HCT116 (cell line): ENCODE measurements at regions not wholly inside any gene's neighbourhood (a gene's known extent, or its start where the extent isn't known, plus 50 kb on each side); places are given as distances from the start of the nearest gene placed in this dataset.
"Not testable (repeated sequence)": the region's sequence is repeated elsewhere in the genome, so short reads cannot be mapped to it uniquely, and the experiment has no call there.

Source experiments
- ATAC-seq: fragments of 200-7000 bp; cut with Tn5 transposase; 2 replicates; pipeline ENCODE4 v1.9.1; 2020; ENCODE audit warnings: mild to moderate bottlenecking, moderate library complexity
- BruUV-seq: library from RNA; stranded (reverse); fragments of 400-500 nt; replicated peaks from 2 replicates; lab custom pipeline; 2021; lab: Mats Ljungman, UMichigan
- CTCF ChIA-PET: fragments of 300-600 bp; sonication (Branson Sonifier 250); formaldehyde crosslinking; loops from one replicate; lab custom pipeline; 2021; ENCODE audit warnings: antibody characterized with exemption; lab: Charles Lee
- POLR2A ChIA-PET: fragments of 300-600, 350-600 bp; sonication (Branson Sonifier 250); formaldehyde crosslinking; loops from one replicate; lab custom pipeline; 2021; ENCODE audit warnings: antibody characterized with exemption; lab: Charles Lee
- RAD21 ChIA-PET, 2 experiments: fragments of 300-600 bp; sonication (Branson Sonifier 250); formaldehyde crosslinking; loops; one replicate each; lab custom pipeline; 2023; ENCODE audit warnings: low total read pairs in 2 of 2; ENCODE audit not compliant: uncharacterized antibody in 2 of 2, unreplicated experiment in 2 of 2, low non-redundant PET in 1 of 2; lab: Charles Lee
- DNase-seq: peaks from one replicate; pipeline ENCODE4 v3.0.0-alpha.2; 2010; ENCODE audit warnings: low read depth, low spot score
- H2AFZ ChIP-seq: fragments of 200-600 bp; shearing (Covaris generic), sonication (generic); 2 replicates; pipeline ENCODE4 v1.6.1; 2017; ENCODE audit warnings: low read depth, mixed run types, mixed read lengths, antibody characterized with exemption, low read length; ENCODE audit not compliant: poor library complexity, severe bottlenecking
- H3K27ac ChIP-seq: 2 replicates; pipeline ENCODE4 v1.5.1; 2012; ENCODE audit warnings: low read depth, low read length
- H3K27me3 ChIP-seq: fragments of 200-600 bp; sonication (generic); 2 replicates; pipeline ENCODE4 v1.6.1; 2016; ENCODE audit warnings: mixed run types, low read length, mixed read lengths; ENCODE audit not compliant: insufficient read depth
- H3K36me3 ChIP-seq, 2 experiments: fragments of 200-500 bp in 1 of 2; fragments of 200-600 bp in 1 of 2; sonication (Bioruptor generic) in 1 of 2; sonication (generic) in 1 of 2; 2 replicates each; pipeline versions ENCODE4 v1.5.1 to v1.6.1; 2014 to 2016; ENCODE audit warnings: low read length in 2 of 2, inconsistent platforms in 1 of 2, mixed read lengths in 1 of 2, mixed run types in 1 of 2; ENCODE audit not compliant: insufficient read depth in 2 of 2, control insufficient read depth in 1 of 2
- H3K4me1 ChIP-seq, 2 experiments: fragments of 200-600 bp in 1 of 2; sonication (generic) in 1 of 2; 2 replicates each; pipeline versions ENCODE4 v1.5.1 to v1.6.1; 2012 to 2017; ENCODE audit warnings: low read length in 2 of 2, inconsistent platforms in 1 of 2, mild to moderate bottlenecking in 1 of 2, mixed read lengths in 1 of 2, mixed run types in 1 of 2, moderate library complexity in 1 of 2; ENCODE audit not compliant: insufficient read depth in 2 of 2, control insufficient read depth in 1 of 2
- H3K4me2 ChIP-seq: fragments of 200-600 bp; sonication (generic); 2 replicates; pipeline ENCODE4 v1.6.1; 2017; ENCODE audit warnings: mixed run types, low read length, mixed read lengths
- H3K4me3 ChIP-seq, 2 experiments: fragments of 200-600 bp in 1 of 2; sonication (generic) in 1 of 2; replicated peaks in 1 of 2; 2 replicates each; pipeline ENCODE4 v1.5.1; 2011 to 2016; ENCODE audit warnings: low read length in 2 of 2, control low read depth in 1 of 2, low read depth in 1 of 2, mild to moderate bottlenecking in 1 of 2, mixed read lengths in 1 of 2, mixed run types in 1 of 2
- H3K79me2 ChIP-seq: fragments of 200-600 bp; sonication (generic); 2 replicates; pipeline ENCODE4 v1.6.1; 2017; ENCODE audit warnings: mild to moderate bottlenecking, mixed run types, low read length, moderate library complexity, mixed read lengths; ENCODE audit not compliant: insufficient read depth
- H3K9ac ChIP-seq: fragments of 200-600 bp; sonication (generic); 2 replicates; pipeline ENCODE4 v1.6.1; 2016; ENCODE audit warnings: low read length, mixed read lengths
- H3K9me2 ChIP-seq: fragments of 200-600 bp; sonication (generic), shearing (Covaris generic); 2 replicates; pipeline ENCODE4 v1.6.1; 2017; ENCODE audit warnings: mixed run types, mild to moderate bottlenecking, moderate library complexity; ENCODE audit not compliant: insufficient read depth
- H3K9me3 ChIP-seq, 2 experiments: fragments of 200-500 bp in 1 of 2; fragments of 200-600 bp in 1 of 2; sonication (Bioruptor generic) in 1 of 2; sonication (generic) in 1 of 2; 2 replicates each; pipeline ENCODE4 v1.6.1; 2014 to 2017; ENCODE audit warnings: low read length in 2 of 2, mixed read lengths in 2 of 2, inconsistent platforms in 1 of 2, low read depth in 1 of 2, mild to moderate bottlenecking in 1 of 2, mixed run types in 1 of 2, moderate library complexity in 1 of 2; ENCODE audit not compliant: control insufficient read depth in 1 of 2, insufficient read depth in 1 of 2
- H4K20me1 ChIP-seq: fragments of 200-600 bp; sonication (generic), shearing (Covaris generic); 2 replicates; pipeline ENCODE4 v1.6.1; 2017; ENCODE audit warnings: mixed run types, mild to moderate bottlenecking, moderate library complexity; ENCODE audit not compliant: insufficient read depth
- intact Hi-C: fragments of 100-400 bp; cut with micrococcal nuclease; formaldehyde crosslinking; loops from 2 replicates; pipeline ENCODE4 v1.10.0; 2022

DNA sequence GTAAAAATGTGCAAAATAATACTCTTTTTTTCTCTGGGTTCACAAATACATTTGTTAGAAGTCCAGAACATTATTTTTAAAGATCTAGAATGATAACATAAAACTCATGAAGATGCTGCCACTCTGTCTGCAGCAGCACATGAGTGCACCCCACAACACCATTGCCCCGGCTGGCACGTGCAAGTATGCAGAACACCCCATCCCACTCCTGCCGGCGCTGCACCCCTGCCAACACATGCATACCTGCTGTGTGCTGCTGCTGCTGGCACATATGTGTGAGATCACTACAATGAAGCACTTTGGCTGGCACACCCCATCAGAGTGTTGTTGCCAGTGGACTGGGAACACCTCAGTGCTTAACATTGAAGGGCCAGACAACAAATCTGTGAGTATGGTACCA, 129.1 kb downstream of the CCT8L2 start:
- BruUV-seq, H3K9me3 ChIP-seq, DNase-seq, POLR2A ChIA-PET, H2AFZ ChIP-seq, CTCF ChIA-PET, H3K36me3 ChIP-seq, ATAC-seq, RAD21 ChIA-PET, H3K4me2 ChIP-seq, H3K4me3 ChIP-seq, H3K9ac ChIP-seq, H3K27me3 ChIP-seq, H3K27ac ChIP-seq, H3K9me2 ChIP-seq, H3K79me2 ChIP-seq, H3K4me1 ChIP-seq, intact Hi-C loops, H4K20me1 ChIP-seq: not testable (repeated sequence)

DNA sequence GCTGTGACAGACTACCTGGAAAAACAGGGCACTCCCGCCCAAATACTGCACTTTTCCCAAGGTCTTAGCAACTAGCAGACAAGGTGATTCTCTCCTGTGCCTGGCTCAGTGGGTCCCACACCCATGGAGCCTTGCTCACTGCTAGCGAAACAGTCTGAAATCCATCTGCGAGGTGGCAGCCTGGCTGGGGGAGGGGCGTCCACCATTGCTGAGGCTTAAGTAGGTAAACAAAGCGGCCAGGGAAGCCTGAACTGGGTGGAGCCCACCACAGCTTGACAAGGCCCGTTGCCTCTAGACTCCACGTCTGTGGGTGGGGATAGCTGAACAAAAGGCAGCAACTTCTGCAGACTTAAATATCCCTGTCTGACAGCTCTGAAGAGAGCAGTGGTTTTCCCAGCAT, 145.2 kb downstream of the CCT8L2 start:
- BruUV-seq, H3K9me2 ChIP-seq, H3K27me3 ChIP-seq, H3K4me2 ChIP-seq, CTCF ChIA-PET, H3K79me2 ChIP-seq, DNase-seq, H3K27ac ChIP-seq, H3K4me3 ChIP-seq, intact Hi-C loops, H2AFZ ChIP-seq, H3K36me3 ChIP-seq, H4K20me1 ChIP-seq, H3K9me3 ChIP-seq, ATAC-seq, H3K4me1 ChIP-seq, POLR2A ChIA-PET, H3K9ac ChIP-seq, RAD21 ChIA-PET: not testable (repeated sequence)

- H4K20me1 ChIP-seq, H3K4me2 ChIP-seq, BruUV-seq, H3K79me2 ChIP-seq, ATAC-seq, POLR2A ChIA-PET, H3K27ac ChIP-seq, H3K36me3 ChIP-seq, H3K27me3 ChIP-seq, RAD21 ChIA-PET, H3K4me3 ChIP-seq, H2AFZ ChIP-seq, intact Hi-C loops, H3K9me2 ChIP-seq, DNase-seq, CTCF ChIA-PET, H3K9me3 ChIP-seq, H3K4me1 ChIP-seq, H3K9ac ChIP-seq: not testable (repeated sequence)
These were observed 145.7 kb downstream of the CCT8L2 start for GRCh38 chr22:16446755-16447440.
